HG02852 (cell line): ENCODE measurements at regions not wholly inside any gene's neighbourhood (a gene's known extent, or its start where the extent isn't known, plus 50 kb on each side); places are given as distances from the start of the nearest gene placed in this dataset.
"Not testable (repeated sequence)": the region's sequence is repeated elsewhere in the genome, so short reads cannot be mapped to it uniquely, and the experiment has no call there.

Experiments used
- ATAC-seq: cut with Tn5 transposase; IDR thresholded peaks from one replicate; pipeline ENCODE4 v1.9.1; 2021; ENCODE audit warnings: mild to moderate bottlenecking, moderate library complexity; ENCODE audit not compliant: unreplicated experiment

DNA sequence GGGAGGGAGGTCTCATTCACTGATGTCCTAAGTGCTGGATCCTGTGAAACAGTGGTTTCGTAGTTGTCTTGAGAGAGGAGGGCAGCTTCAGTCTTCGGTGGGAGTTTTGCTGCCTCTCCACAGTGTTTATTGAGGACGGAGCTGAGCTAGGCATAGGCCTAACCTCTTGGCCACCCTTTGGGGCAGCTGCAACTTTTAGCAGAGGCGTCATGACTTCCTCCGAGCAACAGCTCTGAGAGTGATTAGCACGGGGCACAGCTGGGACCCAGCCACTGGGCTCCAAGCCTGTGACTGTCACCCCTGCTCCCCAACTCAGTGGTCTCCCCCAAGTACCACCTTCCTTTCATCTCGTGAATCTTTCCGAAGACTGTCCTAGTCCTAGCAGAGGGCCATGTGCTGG is 139.9 kb upstream of the NCOR2 start:
- no peak for ATAC-seq

DNA sequence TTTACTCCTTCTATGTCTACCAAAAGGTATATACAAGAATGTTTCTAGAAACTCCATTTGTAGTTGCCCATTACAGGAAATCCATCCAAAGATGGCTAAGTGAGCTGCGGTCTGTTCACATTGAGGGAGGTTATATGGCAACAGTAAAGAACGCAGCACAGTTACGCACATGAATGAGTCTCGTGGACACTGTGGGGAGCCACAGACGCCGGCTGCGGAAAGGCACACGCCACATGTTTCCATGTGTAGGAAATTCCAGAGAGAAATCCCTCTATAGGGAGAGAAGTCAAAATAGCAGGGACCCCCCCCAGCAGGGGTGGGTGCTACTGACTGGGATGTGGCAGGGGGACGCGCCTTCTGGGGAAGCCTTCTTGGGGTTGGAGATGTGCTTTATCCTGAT is 139.0 kb upstream of the NCOR2 start:
- ATAC-seq: no peak

DNA sequence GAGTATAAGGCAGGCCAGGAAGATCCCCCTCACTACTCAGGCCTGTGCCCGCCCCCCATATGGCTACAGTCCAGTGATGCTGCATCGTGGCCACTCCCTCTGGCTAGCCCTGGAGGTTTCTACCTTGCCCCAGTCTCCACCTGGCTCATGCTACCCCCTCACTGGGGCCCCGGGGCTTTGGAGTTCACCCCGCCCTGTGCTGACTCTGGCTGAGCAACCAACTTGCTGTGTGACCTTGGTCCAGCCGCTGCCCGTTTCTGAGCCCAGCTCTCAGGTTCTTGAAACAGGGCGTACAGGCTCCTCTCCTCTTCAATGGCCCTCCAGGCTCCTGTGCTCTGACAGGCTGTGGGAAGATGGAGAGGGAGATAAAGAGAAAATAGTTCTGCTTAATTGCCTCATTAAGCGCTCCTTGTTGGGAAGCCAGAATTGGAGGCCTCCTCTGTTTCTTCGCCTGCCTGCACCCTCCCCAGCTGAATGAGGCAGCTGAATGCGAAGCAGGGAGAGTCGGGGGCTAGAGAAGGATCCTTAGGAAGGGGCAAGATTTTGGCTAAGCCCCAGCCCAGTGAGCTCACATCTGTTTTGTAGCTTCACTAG is 138.2 kb upstream of the NCOR2 start:
- no peak for ATAC-seq

DNA sequence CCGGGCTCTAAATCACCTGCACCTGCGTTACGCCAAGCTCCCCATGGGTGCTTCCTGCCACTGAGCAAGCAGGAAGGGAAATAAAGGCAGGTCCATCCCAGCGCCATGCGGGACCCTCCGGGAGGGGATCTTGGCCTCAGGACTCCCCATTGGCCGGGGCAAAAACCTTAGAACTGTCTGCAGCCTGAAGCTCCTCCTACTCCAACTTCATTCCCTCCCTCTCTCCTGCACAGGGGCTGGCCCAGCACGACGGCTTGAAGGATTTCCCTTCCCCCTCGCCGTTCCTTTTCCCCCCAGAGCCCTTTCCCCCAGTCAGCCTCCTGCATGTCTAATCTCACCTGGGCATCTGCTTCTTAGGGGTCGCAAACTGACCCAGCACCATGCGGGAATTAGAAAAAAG is 137.2 kb upstream of the NCOR2 start:
- ATAC-seq: no peak

DNA sequence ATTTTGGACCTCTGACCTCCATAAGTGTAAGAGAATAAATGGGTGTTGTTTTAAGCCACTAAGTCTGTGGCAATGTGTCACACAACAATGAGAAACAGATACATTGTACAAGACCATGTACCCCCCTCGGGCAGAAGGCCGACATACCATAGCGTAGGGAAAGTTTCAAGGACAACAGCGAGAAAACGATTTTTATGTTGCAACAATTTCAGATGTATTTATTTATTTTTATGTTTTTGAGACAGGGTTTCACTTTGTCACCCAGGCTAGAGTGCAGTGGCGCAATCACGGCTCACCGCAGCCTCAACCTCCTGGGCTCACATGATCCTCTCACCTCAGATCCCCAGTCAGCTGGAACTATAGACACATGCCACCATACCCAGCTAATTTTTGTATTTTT is 136.4 kb upstream of the NCOR2 start:
- no peak for ATAC-seq

DNA sequence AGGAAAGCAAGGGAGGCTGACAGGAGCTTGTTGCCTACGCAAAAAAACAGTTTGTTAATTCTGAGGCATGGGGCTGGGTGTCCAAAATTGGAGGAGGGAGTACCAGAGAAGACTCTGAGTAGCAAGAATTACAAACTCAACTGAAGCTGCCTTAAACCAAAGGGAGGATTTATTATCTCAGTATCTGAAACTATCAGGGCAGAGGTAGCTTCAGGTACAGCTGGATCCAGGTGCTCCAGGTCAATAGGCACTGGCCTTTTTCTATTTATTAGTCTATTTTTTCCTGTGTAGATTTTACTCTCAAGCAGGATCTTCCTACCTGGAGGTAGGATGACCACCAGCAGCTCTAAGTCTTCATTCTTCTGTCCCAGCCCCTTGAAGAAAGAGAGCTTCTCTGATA is 135.3 kb upstream of the NCOR2 start:
- no peak for ATAC-seq

DNA sequence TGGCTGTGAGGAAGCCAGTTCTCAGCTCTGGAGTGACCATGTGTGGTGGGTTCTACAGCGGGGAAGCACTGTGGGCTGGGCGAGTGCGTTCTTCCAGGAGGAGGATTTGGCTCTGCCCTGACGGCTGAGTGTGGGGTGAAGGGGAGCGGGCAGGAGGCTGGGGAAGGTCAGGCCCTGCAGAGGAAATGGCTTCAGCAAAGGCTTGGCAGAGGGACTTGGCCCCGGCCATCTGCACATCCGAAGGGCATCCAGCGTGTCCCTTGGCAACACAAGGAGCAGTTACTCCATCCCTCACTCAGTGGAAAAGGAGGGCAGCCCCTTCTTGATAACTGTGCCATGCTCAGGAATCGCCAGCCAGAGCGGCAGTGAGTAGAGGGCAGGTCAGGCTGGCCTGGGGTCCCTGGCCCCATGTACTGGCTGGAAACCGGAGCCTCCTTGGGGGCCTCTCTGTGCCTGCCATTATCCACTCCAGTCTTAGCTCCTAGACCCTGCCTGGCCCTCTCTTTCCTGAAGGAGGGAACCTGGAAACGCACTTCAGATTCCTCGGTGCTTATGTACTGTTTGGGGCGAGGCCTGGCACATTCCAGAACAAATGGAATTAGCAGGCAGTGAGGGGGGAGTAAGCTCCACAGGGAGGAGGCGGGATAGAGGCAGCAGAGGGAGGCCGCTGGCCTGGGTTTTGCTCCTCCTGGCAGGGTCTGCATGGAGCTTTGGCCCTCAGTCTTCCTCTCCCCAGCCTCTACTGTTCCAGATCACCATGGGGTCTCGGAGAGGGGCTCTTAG is 133.6 kb upstream of the NCOR2 start:
- no peak for ATAC-seq

DNA sequence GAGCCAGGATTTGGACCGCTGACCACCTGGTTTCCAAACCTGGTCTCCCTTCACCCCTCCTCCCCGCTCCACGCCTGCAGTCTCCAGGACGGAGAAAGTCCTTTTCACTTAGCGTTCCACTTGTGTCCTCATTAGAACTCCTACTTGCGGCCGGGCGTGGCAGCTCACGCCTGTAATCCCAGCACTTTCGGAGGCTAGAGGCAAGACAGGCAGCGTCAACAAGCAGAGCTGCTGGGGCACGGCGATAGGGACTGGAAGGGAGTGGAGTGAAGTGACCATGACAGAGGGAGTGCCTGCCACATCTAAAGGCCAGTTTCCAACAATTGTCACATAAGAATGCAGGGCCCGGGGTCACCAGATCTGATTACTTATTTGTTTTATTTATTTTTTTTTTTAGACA is 132.5 kb upstream of the NCOR2 start:
- ATAC-seq: no peak

DNA sequence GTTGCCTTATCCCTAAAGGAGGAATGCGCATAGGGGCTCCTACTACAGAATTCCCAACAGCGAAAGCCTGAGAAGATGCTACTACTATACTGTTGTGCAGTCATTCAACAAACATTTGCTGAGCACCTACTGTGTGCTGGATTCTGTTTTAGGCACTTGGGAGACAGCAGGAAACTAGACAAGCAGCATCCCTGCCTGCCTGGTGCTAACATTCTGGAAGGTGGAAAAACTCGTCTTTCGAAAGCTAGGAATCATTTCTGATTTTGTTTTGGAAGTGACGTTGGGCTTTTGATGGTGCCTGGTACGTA is 131.5 kb upstream of the NCOR2 start:
- no peak for ATAC-seq

DNA sequence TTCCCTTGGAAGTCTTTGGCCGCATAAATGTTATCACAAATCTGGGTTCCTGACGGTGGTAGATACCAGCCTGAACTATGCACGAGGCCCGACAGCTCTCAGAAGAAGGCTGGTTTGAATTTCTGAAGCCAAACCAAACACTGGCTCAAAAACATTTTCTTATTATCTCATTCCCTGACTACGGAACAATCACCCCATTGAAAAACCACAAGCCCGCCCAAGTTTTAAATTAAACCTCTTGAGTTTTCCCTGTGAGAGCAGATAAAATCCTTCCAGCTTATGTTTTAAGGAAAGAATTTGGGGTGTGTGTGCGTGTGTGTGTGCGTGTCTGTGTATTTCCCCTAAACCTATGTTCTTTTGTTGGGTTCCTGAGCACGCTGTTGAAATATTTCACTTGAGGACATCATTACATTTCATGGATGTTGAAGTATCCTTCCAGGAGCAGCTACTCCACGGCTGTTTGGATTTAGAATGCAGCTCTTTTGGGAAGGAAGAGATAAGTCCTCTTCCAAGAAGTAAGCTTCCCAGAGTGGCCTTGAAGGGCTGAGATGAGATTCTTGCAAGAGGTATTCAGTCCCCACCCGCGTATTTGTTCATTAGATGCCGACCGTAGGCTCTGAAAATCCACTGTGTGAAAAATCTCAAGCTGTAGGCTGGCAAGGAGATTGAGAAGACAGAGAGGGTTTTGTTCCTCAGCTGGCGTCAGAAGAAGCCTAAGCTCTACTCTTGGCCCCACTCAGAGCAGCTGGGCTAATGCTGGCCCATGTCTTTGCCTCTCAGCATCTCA is 131.0 kb upstream of the NCOR2 start:
- no peak for ATAC-seq

DNA sequence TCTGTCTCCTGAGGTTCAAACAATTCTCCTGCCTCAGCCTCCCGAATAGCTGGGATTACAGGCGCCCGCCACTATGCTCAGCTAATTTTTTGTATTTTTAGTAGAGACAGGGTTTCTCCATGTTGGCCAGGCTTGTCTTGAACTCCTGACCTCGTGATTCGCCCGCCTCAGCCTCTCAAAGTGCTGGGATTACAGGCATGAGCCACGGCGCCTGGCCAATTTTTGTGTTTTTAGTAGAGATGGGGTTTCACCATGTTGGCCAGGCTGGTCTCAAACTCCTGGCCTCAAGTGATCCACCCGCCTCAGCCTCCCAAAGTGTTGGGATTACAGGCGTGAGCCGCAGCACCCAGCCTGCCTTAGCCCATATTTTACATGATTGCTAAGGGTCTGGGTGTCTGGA is 130.3 kb upstream of the NCOR2 start:
- not testable (repeated sequence) for ATAC-seq

DNA sequence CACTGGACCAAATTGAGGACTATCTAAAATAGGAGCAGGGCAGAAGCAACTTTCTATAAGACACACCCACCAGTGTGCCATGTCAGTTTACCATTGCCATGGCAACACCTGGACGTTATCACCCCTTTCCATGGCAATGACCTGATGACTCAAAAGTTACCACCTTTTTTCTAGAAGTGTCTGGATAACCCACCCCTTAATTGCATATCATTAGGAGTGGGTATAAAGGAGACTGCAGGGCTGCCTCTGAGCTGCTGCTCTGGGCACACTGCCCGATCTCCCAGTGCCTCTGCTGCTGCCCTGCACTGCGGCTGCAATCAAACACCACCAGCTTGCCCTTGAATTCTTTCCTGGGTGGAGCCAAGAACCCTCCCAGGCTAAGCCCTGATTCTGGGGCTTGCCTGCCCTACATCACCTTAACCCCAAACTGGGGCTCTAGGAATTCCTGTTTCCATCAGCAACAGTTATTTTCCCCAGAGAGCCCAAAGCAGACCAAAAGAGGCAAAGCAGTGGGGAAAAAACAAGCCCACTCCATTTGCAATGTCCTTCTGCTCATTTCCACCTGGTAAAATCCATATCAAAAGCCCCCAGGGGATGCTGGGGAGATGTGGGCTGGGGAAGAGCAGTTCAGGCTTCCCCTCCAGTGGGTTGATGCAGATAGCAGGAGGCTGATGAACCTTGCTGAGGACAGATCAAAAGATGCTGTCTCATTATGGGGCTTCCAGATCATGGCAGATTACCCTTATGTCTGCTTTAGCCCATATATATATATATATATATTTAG is 129.5 kb upstream of the NCOR2 start:
- ATAC-seq: no peak

DNA sequence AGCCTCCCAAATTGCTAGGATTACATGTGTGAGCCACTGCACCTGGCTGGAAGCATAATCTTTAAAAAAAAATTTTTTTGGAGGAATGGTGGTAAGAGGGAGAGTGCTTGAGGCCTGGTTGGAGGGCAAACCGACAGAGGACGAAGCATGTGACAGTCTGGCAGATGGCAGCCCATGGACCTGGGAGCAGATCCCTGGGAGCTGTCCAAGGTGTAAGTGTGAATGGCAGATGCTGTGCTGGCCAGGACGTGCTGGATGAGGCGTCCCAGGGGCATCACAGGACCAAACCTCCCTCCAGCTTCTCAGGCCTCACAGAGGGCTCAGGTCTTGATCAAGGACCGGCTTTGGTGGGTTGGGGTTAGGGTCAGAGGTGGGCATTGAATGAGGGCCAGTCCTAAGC is 128.4 kb upstream of the NCOR2 start:
- no peak for ATAC-seq

DNA sequence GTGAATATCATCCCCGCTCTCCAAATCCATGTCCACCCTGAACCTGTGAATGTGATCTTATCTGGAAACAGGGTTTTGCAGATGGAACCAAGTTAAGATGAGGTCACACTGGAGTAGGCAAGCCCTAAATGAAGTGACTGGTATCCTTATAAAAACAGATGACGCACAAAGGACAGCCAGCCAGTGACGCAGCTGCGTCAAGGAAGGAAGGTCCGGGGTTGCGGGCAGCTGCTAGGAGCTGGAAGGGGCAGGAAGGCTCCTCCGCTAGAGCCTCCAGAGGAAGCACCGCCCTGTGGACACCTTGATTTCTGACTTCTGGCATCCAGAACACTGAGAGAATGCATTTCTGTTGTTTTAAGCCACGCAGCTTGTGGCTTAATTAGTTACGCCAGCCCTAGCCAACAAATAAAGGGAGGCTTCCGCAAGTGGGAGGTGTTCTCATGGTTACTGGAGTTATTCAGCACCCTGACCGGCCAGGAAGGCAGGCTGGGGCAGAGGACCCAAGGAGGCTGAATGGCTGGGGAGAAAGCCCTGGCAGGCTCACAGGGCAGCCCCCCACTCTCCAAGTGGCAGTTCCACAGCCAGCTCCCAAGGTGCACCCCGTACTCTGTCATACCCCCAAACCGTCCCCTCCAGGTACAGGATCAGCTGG is 127.6 kb upstream of the NCOR2 start:
- ATAC-seq: no peak

DNA sequence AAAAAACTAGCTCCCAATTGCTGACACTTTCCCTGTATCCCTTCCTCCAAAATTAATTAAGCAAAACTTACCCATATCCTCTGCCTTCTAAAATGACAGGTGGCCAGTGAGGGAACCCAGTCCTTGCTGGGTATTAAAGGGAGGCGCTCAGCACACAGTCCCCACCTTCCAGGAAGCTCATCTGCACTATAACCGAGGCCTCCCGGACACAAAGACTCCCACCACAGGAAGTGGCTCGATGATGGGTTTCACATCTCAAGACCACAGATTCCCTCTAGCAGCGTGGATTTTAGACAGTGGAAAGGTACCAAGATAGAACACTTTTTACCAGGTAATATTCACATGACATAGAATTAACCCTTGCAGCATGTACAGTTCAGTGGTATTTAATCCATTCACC is 126.8 kb upstream of the NCOR2 start:
- ATAC-seq: no peak

DNA sequence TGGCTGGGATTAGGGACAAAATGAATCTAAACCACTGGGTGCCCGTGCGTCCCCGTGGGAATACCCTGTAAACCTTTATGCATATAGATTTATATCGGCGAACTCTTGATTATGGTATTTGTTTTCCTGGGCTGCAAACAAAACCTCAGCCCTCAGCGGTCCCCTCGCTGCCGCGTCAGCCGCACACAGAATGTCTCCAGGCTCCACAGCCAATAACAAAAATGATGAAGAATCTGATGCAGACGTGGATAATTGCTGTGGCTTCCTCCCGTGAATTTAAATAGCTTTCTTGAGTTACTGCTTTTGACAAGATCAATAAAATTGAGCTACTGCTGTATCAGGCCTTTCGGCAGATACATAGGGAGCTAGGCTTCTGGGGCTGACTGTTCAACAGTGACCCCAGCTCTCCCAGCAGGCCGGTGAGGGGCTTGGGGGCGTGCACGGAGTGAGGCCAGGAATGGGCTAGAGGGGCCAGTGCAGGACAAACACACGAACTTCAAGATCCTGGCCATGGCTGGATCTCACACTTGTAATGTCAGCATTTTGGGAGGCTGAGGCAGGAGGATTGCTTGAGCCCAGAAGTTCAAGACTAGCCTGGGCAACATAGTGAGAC is 125.8 kb upstream of the NCOR2 start:
- no peak for ATAC-seq

DNA sequence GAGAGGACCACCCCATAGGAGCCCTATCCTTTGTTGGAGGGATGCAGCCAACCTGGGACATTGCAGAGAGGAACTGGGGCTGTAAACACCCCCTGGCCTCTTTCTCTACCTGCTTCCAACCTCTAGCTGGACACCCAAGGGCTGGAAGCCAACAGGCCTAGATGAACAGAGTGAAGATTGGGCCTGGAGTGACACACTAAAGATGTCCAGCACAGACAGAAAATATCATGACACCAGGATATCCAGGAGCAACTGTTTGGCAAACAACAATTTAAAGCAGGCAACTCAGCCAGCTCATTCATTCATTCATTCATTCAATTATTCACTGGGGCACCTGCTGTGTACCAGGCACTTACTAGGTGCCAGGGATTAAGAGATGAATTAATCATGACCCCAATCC is 125.0 kb upstream of the NCOR2 start:
- ATAC-seq: no peak

DNA sequence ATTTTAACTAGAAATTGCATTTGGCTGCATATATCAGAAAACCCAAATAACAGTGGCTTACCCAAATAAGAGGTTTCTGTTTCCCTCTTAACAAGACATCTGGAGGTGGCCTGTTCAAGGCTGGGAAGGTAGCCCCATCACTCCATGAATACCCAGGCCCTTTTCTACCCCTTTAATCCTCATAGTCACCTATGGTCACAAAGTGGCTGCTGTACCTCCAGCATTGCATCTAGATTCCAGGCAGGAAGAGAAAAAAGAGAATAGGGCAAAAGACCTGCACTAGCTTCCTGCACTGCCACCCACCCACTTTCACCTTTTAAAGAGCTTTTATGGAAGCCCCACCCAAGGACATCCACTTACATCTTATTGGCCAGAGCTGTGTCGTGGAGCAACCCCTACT is 124.0 kb upstream of the NCOR2 start:
- ATAC-seq: no peak

DNA sequence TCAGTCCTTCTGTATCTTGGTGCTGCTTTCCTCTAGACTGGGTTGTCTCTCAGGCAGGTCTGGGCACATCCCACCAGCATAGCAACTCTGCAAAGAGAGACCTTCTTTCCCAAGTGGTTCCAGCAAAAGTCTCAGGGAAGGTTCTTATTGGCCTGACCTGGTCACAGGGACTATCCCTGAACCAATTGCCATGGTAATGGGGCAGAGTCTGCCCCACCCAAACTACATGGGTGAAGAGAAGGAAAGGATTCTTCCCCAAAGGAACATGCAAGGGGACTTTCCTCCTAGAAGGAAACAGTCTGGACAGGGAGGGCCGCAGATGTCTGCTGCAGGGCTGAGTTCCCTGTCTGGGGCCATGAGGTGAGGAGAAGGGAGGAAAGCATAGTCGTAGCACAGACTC is 122.2 kb upstream of the NCOR2 start:
- no peak for ATAC-seq

DNA sequence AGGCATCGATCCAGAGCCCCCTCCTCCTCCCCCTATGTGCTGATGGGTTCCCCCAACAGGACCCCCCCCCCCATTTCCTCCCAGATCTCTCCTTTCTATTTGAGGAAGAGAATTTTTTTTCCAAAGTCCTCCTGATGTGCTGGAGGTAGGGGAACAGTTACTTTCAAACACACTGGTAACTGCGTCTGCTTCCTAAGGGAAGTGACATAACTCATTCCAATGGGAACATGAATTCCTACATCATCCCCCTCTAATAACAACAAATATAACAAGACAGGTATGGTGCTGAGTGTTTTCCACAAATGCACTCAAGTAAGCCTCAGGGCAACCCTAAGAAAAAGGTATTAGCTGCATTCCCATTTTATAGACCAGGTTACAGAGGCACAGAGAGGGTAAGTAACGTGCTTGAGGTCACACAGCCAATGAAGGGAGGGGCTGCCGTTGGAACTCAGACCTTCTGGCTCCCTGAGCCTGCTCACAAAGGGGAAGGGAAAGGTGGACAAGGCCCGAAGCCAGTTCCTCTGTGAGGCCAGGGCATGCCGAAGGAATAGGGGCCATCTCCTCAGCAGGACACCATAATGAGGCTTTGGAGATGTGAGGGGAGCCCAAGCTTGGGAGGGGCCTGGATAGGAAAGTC is 121.1 kb upstream of the NCOR2 start:
- ATAC-seq: no peak
